ENCODE measurements at regions not wholly inside any gene's neighbourhood (a gene's known extent, or its start where the extent isn't known, plus 50 kb on each side); places are given as distances from the start of the nearest gene placed in this dataset.

DNA sequence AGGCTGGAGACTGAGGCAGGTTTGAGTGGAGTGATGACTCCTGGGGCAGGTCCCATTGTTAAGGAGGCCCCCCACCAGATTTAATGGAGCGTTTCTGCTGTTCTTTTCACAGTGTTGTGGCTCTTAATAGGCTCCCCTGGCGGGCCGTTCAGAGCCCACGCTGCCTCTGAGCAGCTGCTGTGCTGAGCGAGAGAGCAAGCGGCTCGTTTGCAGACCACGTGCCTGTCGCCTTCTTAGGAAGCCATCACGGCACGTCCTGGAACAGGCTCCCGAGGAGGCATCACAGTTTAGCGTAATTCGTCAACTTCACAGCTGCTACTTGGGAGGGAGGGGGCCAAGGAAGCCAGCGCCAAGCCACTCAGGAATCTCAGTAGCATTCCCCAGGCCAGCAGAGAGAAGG, 70.5 kb upstream of the CTTNBP2NL start:
- TF ChIP-seq, protein P1, sequence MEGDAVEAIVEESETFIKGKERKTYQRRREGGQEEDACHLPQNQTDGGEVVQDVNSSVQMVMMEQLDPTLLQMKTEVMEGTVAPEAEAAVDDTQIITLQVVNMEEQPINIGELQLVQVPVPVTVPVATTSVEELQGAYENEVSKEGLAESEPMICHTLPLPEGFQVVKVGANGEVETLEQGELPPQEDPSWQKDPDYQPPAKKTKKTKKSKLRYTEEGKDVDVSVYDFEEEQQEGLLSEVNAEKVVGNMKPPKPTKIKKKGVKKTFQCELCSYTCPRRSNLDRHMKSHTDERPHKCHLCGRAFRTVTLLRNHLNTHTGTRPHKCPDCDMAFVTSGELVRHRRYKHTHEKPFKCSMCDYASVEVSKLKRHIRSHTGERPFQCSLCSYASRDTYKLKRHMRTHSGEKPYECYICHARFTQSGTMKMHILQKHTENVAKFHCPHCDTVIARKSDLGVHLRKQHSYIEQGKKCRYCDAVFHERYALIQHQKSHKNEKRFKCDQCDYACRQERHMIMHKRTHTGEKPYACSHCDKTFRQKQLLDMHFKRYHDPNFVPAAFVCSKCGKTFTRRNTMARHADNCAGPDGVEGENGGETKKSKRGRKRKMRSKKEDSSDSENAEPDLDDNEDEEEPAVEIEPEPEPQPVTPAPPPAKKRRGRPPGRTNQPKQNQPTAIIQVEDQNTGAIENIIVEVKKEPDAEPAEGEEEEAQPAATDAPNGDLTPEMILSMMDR (IDR thresholded peaks at IDR 0.05; ENCODE audit: low read length): no peak
- no peak for TF ChIP-seq EZH2 (IDR thresholded peaks at IDR 0.05; ENCODE audit: borderline replicate concordance, low read length)
